GM19324 (cell line): ENCODE measurements at regions not wholly inside any gene's neighbourhood (a gene's known extent, or its start where the extent isn't known, plus 50 kb on each side); places are given as distances from the start of the nearest gene placed in this dataset.

Source experiments
- ATAC-seq: cut with Tn5 transposase; IDR thresholded peaks from one replicate; pipeline ENCODE4 v1.9.1; 2021; ENCODE audit warnings: mild to moderate bottlenecking, moderate library complexity; ENCODE audit not compliant: unreplicated experiment, low FRiP score

DNA sequence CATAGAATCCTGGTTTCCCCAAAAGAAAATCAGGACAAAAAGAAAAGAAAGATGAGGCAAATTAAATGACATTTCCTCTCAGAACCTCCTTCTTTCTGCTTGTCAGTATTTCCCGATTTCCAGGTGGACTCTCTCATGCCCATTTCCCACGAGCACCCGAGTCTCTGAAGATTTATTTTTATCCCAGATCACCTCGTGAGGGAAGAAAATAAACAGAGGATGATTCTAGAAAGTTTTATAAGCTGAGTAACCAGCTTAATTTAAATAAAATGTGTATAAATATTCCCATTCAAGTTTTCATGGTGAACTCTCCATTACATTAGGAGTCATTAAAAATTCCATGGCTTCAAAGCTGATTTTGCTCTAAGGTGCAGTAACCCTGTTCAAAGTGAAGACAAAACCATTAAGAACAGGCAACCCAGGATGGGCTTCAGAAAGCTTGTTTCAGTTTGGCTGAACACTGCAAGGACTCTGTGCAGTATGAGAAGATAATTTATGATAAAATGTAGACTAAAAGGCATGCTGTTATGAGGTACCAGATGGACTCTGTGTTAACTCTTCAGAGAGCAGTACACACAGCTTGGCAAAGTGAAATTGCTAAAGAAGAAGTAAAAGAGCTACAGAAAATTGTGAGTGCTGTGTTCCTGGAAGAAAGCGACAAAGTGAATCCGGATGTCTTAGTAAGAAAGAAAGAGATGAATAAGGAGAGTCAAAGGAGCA, 521.3 kb upstream of the LRRN3 start:
- ATAC-seq = no peak

- no peak for ATAC-seq
These were observed 516.9 kb upstream of the LRRN3 start for GRCh38 chr7:110573862-110574528.

GRCh38 chr7:110587294-110587693, 503.6 kb upstream of the LRRN3 start:
- ATAC-seq = no peak

GRCh38 chr7:110590415-110590814, 500.5 kb upstream of the LRRN3 start:
- ATAC-seq = no peak

DNA sequence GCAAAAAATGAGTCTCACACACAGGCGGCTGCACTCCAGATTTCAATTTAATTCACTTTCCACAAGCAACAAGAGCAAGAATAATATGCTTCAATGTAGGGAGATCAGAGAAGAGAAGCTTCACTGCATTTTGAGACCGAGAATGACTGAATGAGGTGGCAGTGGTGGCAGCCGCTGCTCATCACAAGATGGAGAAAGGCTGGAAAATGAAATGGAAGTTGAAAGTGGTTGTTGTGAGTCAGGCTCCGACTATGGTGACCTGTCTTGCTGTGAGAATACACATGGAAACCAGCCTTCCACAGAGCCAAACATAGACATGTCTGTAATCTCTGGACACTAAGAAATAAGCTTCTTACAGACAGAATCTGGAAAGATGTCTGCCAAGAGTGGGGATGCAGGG, 499.6 kb upstream of the LRRN3 start:
- no peak for ATAC-seq

DNA sequence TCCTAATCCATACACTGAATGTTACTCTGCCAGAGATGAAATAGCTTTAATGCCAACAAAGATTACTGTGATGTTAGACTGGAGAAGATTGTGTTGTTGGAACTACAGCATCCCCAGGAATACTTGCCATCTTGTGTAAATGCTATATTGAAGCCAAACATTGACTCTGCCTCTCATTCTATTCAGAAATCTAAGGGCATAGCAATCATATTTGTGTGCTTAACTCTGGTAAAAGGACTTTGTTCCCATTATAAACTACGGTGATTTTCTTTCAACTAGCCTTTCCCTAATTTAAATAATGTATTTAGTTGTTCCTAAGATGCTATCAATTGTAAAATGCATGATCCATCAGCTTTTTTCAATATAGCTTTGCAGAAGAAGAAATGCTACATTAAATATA, 498.4 kb upstream of the LRRN3 start:
- ATAC-seq = no peak

DNA sequence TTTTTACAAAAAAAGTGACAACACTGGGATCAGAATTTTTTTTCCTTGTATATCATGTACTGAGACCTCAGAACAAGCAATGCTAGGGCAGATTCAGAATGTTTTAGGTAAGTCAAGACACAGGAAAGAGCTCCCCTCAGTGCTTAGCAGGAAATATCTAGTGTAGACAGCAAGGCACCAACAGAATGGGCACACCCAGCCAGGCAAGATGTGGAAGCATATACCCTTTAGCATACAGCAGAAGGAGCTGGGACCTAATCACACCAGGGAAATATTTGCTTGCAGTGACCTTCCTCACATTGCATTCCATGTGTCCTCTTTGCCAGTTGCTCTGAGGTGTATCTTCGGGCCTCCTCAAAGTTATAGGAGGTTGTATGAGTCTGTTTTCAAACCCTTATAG, 497.6 kb upstream of the LRRN3 start:
- ATAC-seq = no peak

DNA sequence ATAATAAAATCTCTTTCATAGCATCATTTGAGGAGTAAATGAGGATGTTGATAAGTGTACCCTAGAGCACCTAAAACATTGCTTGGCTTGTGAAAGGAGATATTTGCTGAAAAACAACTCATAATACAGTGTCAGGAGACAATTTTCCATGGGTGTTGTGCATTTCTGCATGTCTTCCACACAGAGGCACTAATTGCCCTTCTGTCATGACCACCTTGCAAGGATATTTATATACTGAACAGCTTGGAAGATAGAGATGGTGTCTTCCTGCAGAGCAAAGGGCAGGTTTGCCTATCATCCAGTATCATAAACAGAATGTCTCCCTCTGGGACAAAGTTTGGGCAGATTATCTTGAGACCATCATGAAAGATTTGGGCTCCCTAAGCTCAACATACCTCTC, 495.2 kb upstream of the LRRN3 start:
- ATAC-seq = no peak

GRCh38 chr7:110600956-110601355, 490.0 kb upstream of the LRRN3 start:
- no peak for ATAC-seq

- no peak for ATAC-seq
These were observed 489.2 kb upstream of the LRRN3 start for GRCh38 chr7:110601710-110602109.

DNA sequence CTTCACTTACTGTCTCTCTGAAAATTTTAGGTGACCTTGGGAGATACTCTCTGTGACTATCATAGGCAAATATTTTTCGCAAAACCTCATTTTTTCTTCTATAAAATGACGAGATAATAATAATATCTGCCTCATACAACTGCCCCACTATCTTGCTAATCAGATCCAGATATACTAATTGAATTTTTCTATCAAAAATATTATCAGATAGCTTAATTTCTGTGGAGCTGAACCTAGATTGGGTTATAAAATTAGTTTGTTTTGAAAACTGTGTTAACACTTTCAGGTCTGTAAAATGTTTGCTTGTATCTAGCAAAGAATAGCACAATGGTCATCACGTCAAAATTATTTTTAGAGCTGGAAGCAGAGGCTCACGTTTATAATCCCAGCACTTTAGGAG, 486.7 kb upstream of the LRRN3 start:
- ATAC-seq = no peak

GRCh38 chr7:110604885-110605284, 486.0 kb upstream of the LRRN3 start:
- no peak for ATAC-seq

DNA sequence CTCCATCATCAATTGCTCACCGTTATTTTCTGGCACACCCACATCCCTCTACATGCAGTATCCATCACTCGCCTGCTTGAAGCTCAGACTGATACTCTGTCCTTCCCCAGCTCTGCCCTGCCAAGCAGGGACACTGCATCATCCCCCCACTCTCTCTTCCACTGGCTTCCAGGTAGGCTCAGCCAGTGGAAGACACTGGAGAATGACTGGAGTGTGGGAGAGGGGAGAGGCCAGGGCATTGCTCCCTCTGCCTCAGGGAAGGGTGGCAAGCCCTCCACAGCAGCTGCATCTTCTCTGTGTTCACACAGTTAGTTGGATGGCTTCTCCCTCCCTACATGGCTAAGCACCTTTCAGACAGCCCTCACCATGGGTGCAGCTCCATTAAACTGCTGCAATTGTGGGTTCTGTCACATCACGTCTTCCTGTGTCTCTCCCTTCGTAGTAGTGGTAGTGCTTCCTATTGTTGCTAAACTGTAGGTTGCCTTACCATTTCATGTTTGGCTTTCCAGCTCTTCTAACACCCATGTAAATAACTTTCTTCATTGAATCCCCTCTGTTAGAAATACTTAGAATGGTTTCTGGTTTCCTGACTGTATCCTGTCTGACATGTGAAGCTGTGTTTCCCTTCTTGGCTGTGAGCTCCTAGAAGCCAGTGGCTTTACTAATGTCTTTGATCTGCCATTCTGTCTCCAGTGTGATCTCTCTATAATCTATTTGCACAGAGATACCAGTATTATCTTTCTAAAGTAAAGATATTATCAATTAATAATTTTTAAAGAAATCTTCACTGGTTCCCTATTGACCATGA, 483.7 kb upstream of the LRRN3 start:
- ATAC-seq = no peak

DNA sequence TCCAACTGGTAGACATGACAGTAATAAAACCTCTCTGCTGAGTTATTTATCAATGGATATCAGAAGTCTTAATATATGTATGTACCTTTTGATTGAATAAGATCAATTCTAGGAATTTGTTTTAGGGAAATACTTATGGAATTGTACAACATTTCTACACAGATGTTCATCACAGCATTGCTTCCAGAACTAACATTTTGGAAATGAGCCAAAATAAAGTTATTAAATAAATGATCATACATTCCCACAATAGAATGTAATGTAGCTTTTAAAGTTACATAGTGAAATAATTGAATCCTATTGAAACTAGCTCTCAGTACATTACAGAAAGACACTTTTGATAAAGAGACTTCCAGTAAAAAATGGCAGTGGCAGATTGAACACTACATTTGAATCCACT, 481.6 kb upstream of the LRRN3 start:
- ATAC-seq = no peak

GRCh38 chr7:110612680-110613079, 478.2 kb upstream of the LRRN3 start:
- ATAC-seq = no peak
